Coronary artery (tissue), 2 donors: ENCODE measurements at regions not wholly inside any gene's neighbourhood (a gene's known extent, or its start where the extent isn't known, plus 50 kb on each side); places are given as distances from the start of the nearest gene placed in this dataset.

Source experiments
- DNase-seq: peaks from one replicate; pipeline ENCODE4 v3.0.0-alpha.2; 2017; ENCODE audit warnings: low spot score
- H3K27ac ChIP-seq, 2 donors: fragments of 200-600 bp; sonication (generic); one replicate each; pipeline ENCODE4 v1.5.1; 2016 to 2019
- H3K4me3 ChIP-seq: fragments of 200-600 bp; sonication (generic); 2 replicates; pipeline ENCODE4 v1.5.1; 2016; ENCODE audit warnings: mild to moderate bottlenecking, moderate library complexity
- TF ChIP-seq, protein P1 (sequence below): fragments of 200-600 bp; sonication (generic); IDR thresholded peaks from one replicate; pipeline ENCODE4 v1.5.1; 2019; ENCODE audit warnings: antibody characterized with exemption

GRCh38 chrX:114097427-114097826 is 486.5 kb upstream of the HTR2C start:
- H3K27ac ChIP-seq = no peak overlapping the region
- TF ChIP-seq, protein P1, sequence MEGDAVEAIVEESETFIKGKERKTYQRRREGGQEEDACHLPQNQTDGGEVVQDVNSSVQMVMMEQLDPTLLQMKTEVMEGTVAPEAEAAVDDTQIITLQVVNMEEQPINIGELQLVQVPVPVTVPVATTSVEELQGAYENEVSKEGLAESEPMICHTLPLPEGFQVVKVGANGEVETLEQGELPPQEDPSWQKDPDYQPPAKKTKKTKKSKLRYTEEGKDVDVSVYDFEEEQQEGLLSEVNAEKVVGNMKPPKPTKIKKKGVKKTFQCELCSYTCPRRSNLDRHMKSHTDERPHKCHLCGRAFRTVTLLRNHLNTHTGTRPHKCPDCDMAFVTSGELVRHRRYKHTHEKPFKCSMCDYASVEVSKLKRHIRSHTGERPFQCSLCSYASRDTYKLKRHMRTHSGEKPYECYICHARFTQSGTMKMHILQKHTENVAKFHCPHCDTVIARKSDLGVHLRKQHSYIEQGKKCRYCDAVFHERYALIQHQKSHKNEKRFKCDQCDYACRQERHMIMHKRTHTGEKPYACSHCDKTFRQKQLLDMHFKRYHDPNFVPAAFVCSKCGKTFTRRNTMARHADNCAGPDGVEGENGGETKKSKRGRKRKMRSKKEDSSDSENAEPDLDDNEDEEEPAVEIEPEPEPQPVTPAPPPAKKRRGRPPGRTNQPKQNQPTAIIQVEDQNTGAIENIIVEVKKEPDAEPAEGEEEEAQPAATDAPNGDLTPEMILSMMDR = no peak
- no peak overlapping the region for H3K4me3 ChIP-seq
- no peak for DNase-seq

GRCh38 chrX:114095789-114096188 is 488.1 kb upstream of the HTR2C start:
- H3K4me3 ChIP-seq = no peak overlapping the region
- no peak overlapping the region for H3K27ac ChIP-seq
- TF ChIP-seq, protein P1 = no peak
- no peak for DNase-seq

DNA sequence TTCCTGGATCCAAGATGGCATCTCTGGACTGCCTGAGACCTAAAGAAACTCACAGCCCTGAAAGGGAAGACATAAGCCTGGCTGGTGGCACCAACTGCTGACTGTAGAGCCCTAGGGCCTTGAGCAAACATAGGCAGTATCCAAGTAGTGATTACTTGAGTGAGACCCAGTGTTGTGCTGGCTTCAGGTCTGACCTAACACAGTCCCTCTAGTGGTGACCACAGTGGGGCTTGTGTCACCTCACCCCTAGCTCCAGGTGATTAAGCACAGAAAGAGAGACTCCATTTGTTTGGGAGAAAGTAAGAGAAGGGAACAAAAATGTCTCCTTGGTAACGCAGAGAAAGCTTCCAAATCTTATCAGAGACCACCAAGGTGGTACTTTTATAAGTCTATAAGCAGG is 496.3 kb upstream of the HTR2C start:
- Histone ChIP-seq H3K27ac (no peak overlapping the region), H3K4me3 (no peak overlapping the region)
- no peak for DNase-seq
- TF ChIP-seq, protein P1 = no peak

- no peak overlapping the region for H3K27ac ChIP-seq
- TF ChIP-seq, protein P1 = no peak
- no peak for DNase-seq
- no peak overlapping the region for H3K4me3 ChIP-seq
These were observed 506.1 kb upstream of the HTR2C start for GRCh38 chrX:114077773-114078172.

DNA sequence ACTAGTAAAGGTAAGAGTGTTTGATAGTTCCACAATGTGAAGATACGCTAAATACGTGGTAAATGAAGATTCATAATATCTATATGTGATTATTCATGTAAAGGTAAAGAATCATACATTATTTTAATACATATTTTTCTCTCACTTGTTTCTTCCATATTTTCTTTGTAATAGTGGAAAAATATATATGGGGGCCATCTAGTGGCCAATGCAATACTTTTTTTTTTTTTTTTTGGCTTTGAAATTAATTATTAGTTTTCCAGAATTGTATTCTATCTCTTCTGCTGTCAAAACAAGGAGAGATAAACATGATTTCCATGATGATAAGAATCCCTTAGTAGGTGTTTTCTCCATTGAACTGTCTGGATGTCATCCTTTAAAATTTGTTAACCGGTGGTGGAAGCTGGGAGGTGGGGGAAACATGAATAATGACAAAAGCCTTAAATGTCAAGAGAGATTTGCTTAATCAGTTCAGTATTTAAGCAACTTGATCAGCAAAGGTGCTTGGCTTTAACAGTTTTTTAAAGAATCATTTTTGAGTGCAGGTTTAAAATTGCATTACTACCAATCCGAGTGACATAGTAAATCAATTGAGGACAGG is 508.7 kb upstream of the HTR2C start:
- DNase-seq = no peak
- TF ChIP-seq, protein P1 = no peak
- no peak overlapping the region for H3K27ac ChIP-seq
- H3K4me3 ChIP-seq = no peak overlapping the region

DNA sequence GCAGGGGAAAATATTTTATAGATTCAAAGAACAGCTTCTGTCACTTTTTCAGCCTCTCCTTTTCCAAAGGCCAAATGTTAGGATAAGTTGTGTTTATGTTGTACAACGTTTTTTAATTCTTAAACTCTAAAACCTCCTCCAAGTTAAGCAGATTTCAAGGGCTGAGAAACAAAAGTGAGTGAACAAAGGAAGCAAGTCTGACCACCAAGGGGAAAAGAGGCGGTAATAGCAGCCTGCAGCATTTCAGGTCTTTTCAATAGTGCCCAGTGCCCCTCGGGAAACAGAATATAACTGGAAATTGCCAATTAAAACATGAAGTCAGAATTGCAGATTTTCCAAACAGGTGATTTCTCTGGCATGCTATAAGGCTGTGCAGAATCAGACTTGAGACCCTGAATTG is 510.0 kb upstream of the HTR2C start:
- DNase-seq = no peak
- no peak overlapping the region for H3K27ac ChIP-seq
- TF ChIP-seq, protein P1 = no peak
- no peak overlapping the region for H3K4me3 ChIP-seq

DNA sequence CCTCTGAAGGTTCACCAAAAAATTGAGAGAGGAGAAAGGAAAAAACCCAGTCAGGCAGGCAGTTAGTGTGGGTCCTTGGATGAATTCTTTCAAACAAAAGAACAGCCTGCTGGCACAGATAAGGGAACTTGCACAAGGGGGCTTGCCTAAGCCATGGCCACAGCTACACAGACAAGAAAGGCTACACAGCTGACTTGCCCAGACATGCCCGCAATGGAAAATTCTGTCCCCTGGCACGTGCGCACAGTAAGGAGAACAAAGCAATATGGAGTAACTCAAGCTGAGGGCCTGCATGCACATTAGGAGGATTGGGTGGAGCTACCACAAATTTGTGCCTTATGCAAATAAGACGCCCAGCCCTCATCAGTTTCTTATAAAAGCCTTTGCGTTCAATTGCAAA is 512.5 kb upstream of the HTR2C start:
- DNase-seq = no peak
- Histone ChIP-seq H3K27ac (no peak overlapping the region), H3K4me3 (no peak overlapping the region)
- TF ChIP-seq, protein P1 = no peak
